ENCODE measurements at regions not wholly inside any gene's neighbourhood (a gene's known extent, or its start where the extent isn't known, plus 50 kb on each side); places are given as distances from the start of the nearest gene placed in this dataset.

DNA sequence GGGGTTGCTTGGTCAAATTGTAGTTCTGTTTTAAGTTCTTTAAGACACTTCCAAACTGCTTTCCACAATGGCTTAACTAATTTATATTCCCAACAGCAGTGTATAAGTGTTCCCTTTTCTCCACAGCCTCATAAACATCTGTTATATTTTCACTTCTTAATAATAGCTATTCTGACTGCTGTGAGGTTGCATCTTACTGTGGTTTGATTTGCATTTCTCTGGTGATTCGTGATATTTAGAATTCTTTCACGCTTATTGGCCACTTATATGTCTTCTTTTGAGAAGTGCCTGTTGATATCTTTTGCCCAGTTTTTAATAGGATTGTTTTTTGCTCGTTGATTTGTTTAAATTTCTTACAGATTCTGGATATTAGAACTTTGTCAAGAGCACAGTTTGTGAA lies 278.6 kb upstream of the ITM2A start:
- no peaks in the 10 kb centered on the region for H3K9me3 ChIP-seq (ENCODE audit: control insufficient read depth in 5 of 5, low read length in 5 of 5)
- no peak overlapping the region for H3K9ac ChIP-seq (ENCODE audit: low read length in 5 of 5)
- no peaks in the 10 kb centered on the region for H3K36me3 ChIP-seq (ENCODE audit: control insufficient read depth in 5 of 5, insufficient read depth in 5 of 5, low read length in 5 of 5)
- H3K4me3 ChIP-seq (ENCODE audit: low read depth in 1 of 5, low read length in 5 of 5): no peak overlapping the region
- no peaks in the 10 kb centered on the region for H3K4me1 ChIP-seq (ENCODE audit: control insufficient read depth in 5 of 5, insufficient read depth in 5 of 5, low read length in 5 of 5)
- H3K27ac ChIP-seq (ENCODE audit: low read depth, low read length): no peak overlapping the region
- peaks cover 0 to 13% (median 2%) of the 10 kb centered on the region in 5 donors for H3K27me3 ChIP-seq (ENCODE audit: control insufficient read depth in 5 of 5, insufficient read depth in 4 of 5, low read length in 5 of 5)

DNA sequence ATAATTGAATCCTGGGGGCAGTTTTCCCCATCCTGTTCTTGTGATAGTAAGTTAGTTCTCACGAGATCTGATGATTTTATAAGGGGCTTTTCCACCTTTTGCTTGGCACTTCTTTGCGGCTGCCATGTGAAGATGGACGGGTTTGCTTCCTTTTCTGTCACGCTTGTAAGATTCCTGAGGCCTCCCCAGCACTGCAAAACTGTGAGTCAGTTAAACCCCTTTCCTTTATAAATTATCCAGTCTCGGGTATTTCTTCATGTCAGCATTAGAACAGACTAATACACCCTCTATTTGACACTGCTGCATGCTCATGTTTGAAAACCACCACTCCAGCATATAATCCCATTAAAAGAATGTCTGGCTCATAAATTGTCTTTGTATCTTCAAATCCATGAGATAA lies 264.4 kb upstream of the ITM2A start:
- H3K4me3 ChIP-seq (ENCODE audit: low read depth in 1 of 5, low read length in 5 of 5): no peak overlapping the region
- H3K27me3 ChIP-seq (ENCODE audit: control insufficient read depth in 5 of 5, insufficient read depth in 4 of 5, low read length in 5 of 5): no peaks in the 10 kb centered on the region
- H3K36me3 ChIP-seq (ENCODE audit: control insufficient read depth in 5 of 5, insufficient read depth in 5 of 5, low read length in 5 of 5): no peaks in the 10 kb centered on the region
- H3K9ac ChIP-seq (ENCODE audit: low read length in 5 of 5): no peak overlapping the region
- H3K4me1 ChIP-seq (ENCODE audit: control insufficient read depth in 5 of 5, insufficient read depth in 5 of 5, low read length in 5 of 5): no peaks in the 10 kb centered on the region
- peaks cover 0 to 3% (median 0%) of the 10 kb centered on the region in 5 donors for H3K9me3 ChIP-seq (ENCODE audit: control insufficient read depth in 5 of 5, low read length in 5 of 5)
- no peak overlapping the region for H3K27ac ChIP-seq (ENCODE audit: low read depth, low read length)

- H3K36me3 ChIP-seq (ENCODE audit: control insufficient read depth in 5 of 5, insufficient read depth in 5 of 5, low read length in 5 of 5): no peaks in the 10 kb centered on the region
- no peak overlapping the region for H3K27ac ChIP-seq (ENCODE audit: low read depth, low read length)
- no peaks in the 10 kb centered on the region for H3K27me3 ChIP-seq (ENCODE audit: control insufficient read depth in 5 of 5, insufficient read depth in 4 of 5, low read length in 5 of 5)
- no peaks in the 10 kb centered on the region for H3K9me3 ChIP-seq (ENCODE audit: control insufficient read depth in 5 of 5, low read length in 5 of 5)
- H3K4me1 ChIP-seq (ENCODE audit: control insufficient read depth in 5 of 5, insufficient read depth in 5 of 5, low read length in 5 of 5): no peaks in the 10 kb centered on the region
- no peak overlapping the region for H3K4me3 ChIP-seq (ENCODE audit: low read depth in 1 of 5, low read length in 5 of 5)
- H3K9ac ChIP-seq (ENCODE audit: low read length in 5 of 5): no peak overlapping the region
These were observed 263.2 kb upstream of the ITM2A start for GRCh38 chrX:79630033-79631009.

- no peak overlapping the region for H3K4me3 ChIP-seq (ENCODE audit: low read depth in 1 of 5, low read length in 5 of 5)
- no peaks in the 10 kb centered on the region for H3K36me3 ChIP-seq (ENCODE audit: control insufficient read depth in 5 of 5, insufficient read depth in 5 of 5, low read length in 5 of 5)
- no peaks in the 10 kb centered on the region for H3K4me1 ChIP-seq (ENCODE audit: control insufficient read depth in 5 of 5, insufficient read depth in 5 of 5, low read length in 5 of 5)
- H3K27me3 ChIP-seq (ENCODE audit: control insufficient read depth in 5 of 5, insufficient read depth in 4 of 5, low read length in 5 of 5): peaks cover 0 to 8% (median 0%) of the 10 kb centered on the region in 5 donors
- no peak overlapping the region for H3K9ac ChIP-seq (ENCODE audit: low read length in 5 of 5)
- no peaks in the 10 kb centered on the region for H3K9me3 ChIP-seq (ENCODE audit: control insufficient read depth in 5 of 5, low read length in 5 of 5)
- no peak overlapping the region for H3K27ac ChIP-seq (ENCODE audit: low read depth, low read length)
These were observed 256.1 kb upstream of the ITM2A start for GRCh38 chrX:79623098-79623762.

DNA sequence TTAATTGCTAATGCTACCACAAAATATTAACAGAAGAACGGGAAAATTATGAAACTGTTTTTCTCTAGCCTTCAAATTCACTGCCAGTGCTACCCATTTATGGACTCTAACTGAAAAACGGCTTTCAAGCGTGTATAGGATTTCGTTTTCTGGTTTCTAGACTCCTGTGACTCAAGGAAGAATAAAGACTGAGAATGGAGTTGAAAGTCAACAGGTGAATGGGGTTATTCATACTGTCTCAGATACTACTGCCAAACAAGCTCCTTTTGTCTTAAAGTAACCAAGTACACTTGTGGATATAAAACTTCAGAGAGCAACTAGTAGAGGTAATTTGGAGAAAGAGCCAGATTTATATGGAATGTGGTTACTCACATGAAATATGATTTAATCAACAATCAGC lies 251.1 kb upstream of the ITM2A start:
- Histone ChIP-seq H3K27ac (ENCODE audit: low read depth, low read length) (no peak overlapping the region), H3K27me3 (ENCODE audit: control insufficient read depth in 5 of 5, insufficient read depth in 4 of 5, low read length in 5 of 5) (peaks cover 0 to 4% (median 0%) of the 10 kb centered on the region in 5 donors), H3K4me3 (ENCODE audit: low read depth in 1 of 5, low read length in 5 of 5) (no peak overlapping the region), H3K4me1 (ENCODE audit: control insufficient read depth in 5 of 5, insufficient read depth in 5 of 5, low read length in 5 of 5) (no peaks in the 10 kb centered on the region), H3K36me3 (ENCODE audit: control insufficient read depth in 5 of 5, insufficient read depth in 5 of 5, low read length in 5 of 5) (no peaks in the 10 kb centered on the region), H3K9ac (ENCODE audit: low read length in 5 of 5) (no peak overlapping the region), H3K9me3 (ENCODE audit: control insufficient read depth in 5 of 5, low read length in 5 of 5) (no peaks in the 10 kb centered on the region)

- Histone ChIP-seq H3K9ac (ENCODE audit: low read length in 5 of 5) (no peak overlapping the region), H3K9me3 (ENCODE audit: control insufficient read depth in 5 of 5, low read length in 5 of 5) (no peaks in the 10 kb centered on the region), H3K4me1 (ENCODE audit: control insufficient read depth in 5 of 5, insufficient read depth in 5 of 5, low read length in 5 of 5) (no peaks in the 10 kb centered on the region), H3K27me3 (ENCODE audit: control insufficient read depth in 5 of 5, insufficient read depth in 4 of 5, low read length in 5 of 5) (peaks cover 0 to 12% (median 8%) of the 10 kb centered on the region in 5 donors), H3K4me3 (ENCODE audit: low read depth in 1 of 5, low read length in 5 of 5) (no peak overlapping the region), H3K27ac (ENCODE audit: low read depth, low read length) (no peak overlapping the region), H3K36me3 (ENCODE audit: control insufficient read depth in 5 of 5, insufficient read depth in 5 of 5, low read length in 5 of 5) (no peaks in the 10 kb centered on the region)
These were observed 237.2 kb upstream of the ITM2A start for GRCh38 chrX:79604364-79604763.

DNA sequence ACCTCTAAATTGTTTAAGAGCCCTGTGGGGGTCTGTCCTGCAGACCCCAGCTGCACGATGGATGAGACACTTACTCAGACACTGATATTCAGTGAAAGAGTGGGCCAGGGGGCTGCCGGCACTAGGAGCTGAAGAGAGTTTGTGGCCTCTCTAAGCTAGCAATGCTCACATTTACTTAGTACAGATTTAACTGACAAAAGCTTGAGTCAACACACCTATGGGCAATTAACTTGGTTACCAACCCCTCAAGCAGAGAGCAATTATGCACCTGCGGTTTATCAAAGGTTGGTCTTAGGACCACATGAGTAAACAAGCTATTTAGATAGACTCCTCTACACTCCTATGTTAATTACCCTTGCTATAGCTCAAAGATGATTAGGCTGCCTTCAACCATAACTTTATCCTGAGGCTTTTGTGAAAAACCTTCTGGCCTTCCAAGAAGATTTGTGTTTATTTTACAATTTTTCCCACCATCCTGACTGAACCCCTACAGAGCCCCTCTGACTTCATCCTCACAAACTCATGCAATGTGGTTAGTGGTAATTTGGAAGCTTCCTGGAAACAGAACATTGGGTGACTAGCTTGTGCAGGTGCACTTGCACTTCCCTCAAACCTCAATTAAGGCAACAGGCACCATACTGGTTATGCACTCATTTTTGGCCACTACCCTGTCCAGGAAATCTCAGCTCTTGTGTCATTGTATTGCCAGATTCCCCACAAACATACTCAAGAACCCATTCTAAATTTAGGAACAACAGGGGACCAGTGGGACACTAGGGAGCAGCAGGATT lies 234.4 kb upstream of the ITM2A start:
- no peaks in the 10 kb centered on the region for H3K9me3 ChIP-seq (ENCODE audit: control insufficient read depth in 5 of 5, low read length in 5 of 5)
- H3K4me3 ChIP-seq (ENCODE audit: low read depth in 1 of 5, low read length in 5 of 5): no peak overlapping the region
- H3K27ac ChIP-seq (ENCODE audit: low read depth, low read length): no peak overlapping the region
- H3K4me1 ChIP-seq (ENCODE audit: control insufficient read depth in 5 of 5, insufficient read depth in 5 of 5, low read length in 5 of 5): no peaks in the 10 kb centered on the region
- H3K9ac ChIP-seq (ENCODE audit: low read length in 5 of 5): no peak overlapping the region
- no peaks in the 10 kb centered on the region for H3K36me3 ChIP-seq (ENCODE audit: control insufficient read depth in 5 of 5, insufficient read depth in 5 of 5, low read length in 5 of 5)
- peaks cover 0 to 12% (median 8%) of the 10 kb centered on the region in 5 donors for H3K27me3 ChIP-seq (ENCODE audit: control insufficient read depth in 5 of 5, insufficient read depth in 4 of 5, low read length in 5 of 5)

DNA sequence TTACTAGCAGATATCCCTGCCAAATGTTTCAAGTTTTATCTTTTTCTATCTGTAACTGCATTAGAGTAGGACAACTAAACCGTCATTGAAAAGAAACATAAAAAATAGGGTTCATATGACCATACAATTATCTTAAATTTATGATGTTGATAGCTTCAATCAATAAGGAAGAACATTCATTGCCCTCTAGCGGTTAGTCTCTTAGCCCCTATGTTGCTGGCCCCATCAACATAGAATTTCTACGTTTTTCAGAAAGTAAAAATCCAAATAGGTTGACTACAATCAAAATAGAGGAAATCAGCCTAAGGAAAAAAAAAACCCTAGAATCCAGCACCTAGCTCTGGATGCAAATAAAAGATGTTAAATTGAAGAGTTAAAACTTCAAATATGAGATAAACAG lies 225.1 kb upstream of the ITM2A start:
- Histone ChIP-seq H3K9me3 (ENCODE audit: control insufficient read depth in 5 of 5, low read length in 5 of 5) (peaks cover 0 to 6% (median 0%) of the 10 kb centered on the region in 5 donors), H3K36me3 (ENCODE audit: control insufficient read depth in 5 of 5, insufficient read depth in 5 of 5, low read length in 5 of 5) (no peaks in the 10 kb centered on the region), H3K27ac (ENCODE audit: low read depth, low read length) (no peak overlapping the region), H3K27me3 (ENCODE audit: control insufficient read depth in 5 of 5, insufficient read depth in 4 of 5, low read length in 5 of 5) (peaks cover 0 to 14% (median 11%) of the 10 kb centered on the region in 5 donors), H3K9ac (ENCODE audit: low read length in 5 of 5) (no peak overlapping the region), H3K4me1 (ENCODE audit: control insufficient read depth in 5 of 5, insufficient read depth in 5 of 5, low read length in 5 of 5) (peaks cover 0 to 2% (median 0%) of the 10 kb centered on the region in 5 donors), H3K4me3 (ENCODE audit: low read depth in 1 of 5, low read length in 5 of 5) (no peak overlapping the region)

- Histone ChIP-seq H3K4me3 (ENCODE audit: low read depth in 1 of 5, low read length in 5 of 5) (no peak overlapping the region), H3K36me3 (ENCODE audit: control insufficient read depth in 5 of 5, insufficient read depth in 5 of 5, low read length in 5 of 5) (no peaks in the 10 kb centered on the region), H3K27me3 (ENCODE audit: control insufficient read depth in 5 of 5, insufficient read depth in 4 of 5, low read length in 5 of 5) (peaks cover 0 to 14% (median 11%) of the 10 kb centered on the region in 5 donors), H3K9me3 (ENCODE audit: control insufficient read depth in 5 of 5, low read length in 5 of 5) (peaks cover 0 to 10% (median 4%) of the 10 kb centered on the region in 5 donors), H3K9ac (ENCODE audit: low read length in 5 of 5) (no peak overlapping the region), H3K27ac (ENCODE audit: low read depth, low read length) (no peak overlapping the region), H3K4me1 (ENCODE audit: control insufficient read depth in 5 of 5, insufficient read depth in 5 of 5, low read length in 5 of 5) (peaks cover 0 to 2% (median 0%) of the 10 kb centered on the region in 5 donors)
These were observed 221.1 kb upstream of the ITM2A start for GRCh38 chrX:79588233-79588632.

Data from subcutaneous abdominal adipose tissue (tissue), 5 donors.